ENCODE measurements at regions not wholly inside any gene's neighbourhood (a gene's known extent, or its start where the extent isn't known, plus 50 kb on each side); places are given as distances from the start of the nearest gene placed in this dataset.

DNA sequence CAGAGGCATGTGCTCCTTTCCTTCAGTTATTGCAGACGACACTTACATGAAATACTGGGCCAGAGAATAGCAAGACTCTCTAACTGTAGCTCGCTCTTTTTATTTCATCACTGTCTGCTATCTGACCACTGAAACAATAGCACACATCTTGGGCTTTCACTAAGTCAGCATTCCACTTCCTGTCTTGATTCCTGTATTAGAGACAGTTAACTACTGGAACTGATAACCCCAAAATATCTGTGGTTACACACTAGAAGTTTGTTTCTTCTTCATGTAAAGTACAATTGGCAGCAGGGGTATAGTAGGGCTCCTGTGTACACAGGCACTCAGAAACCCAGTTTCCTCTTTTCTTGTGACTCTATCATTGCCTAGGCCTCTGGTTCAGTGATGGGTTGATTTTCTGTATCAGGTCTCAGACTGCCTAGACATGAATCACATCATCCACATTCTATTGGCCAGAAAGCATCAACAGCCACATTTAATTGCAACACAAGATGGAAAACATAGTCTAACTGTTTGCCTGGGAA lies 230.2 kb upstream of the CD96 start:
- no peak for DNase-seq (ENCODE audit: low read depth in 4 of 4, low spot score in 1 of 4)

DNA sequence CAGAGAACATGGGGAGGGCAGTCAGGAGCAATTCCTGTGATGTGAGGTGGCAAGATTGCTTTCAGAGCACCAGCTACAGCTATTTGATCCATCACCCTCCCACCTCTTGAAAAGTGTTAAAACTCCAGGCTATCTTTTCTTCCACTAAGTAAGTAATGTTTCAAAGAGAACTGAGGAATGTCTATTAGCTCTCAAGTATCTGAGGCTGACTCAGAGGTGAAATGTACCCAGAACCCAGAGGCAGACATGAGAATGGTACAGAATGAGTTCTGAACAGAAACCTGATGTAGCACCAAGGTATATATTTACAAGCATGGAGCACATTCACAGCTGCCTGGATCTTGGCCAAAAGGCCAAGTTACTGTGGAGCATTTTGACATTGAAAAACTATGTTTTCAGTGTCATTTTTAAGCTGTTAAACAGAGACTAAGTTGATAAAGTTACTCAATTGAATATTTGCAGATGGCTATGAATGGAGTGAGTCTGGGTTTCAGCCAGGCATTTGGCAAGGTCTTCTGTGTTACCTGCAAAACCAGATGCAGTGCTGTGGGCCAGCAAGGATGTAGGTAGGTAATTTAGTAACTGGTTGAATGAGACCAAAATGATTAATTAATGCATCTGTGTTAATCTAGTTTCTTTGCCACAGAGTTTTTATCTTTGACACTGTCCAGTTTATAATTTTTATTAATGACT lies 227.7 kb upstream of the CD96 start:
- DNase-seq (ENCODE audit: low read depth in 4 of 4, low spot score in 1 of 4): no peak

DNA sequence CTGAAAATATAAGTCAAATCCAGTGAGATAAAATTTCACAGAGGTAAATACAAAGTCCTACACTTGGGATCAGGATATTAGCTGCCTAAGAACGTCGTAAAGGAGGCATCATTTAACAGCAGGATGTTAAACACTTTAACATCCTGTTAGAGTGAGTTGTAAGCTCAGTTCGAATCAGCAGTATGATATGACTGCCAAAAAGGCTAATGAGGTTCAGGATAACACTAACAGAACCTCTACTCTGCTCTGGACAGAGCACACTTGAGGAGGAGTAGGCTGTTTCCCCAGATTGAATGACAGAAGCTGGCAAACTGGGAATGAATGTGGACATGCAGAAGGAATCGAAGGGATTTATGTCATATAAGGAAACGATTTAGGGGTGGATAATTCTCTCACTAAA lies 227.1 kb upstream of the CD96 start:
- DNase-seq (ENCODE audit: low read depth in 4 of 4, low spot score in 1 of 4): no peak

DNA sequence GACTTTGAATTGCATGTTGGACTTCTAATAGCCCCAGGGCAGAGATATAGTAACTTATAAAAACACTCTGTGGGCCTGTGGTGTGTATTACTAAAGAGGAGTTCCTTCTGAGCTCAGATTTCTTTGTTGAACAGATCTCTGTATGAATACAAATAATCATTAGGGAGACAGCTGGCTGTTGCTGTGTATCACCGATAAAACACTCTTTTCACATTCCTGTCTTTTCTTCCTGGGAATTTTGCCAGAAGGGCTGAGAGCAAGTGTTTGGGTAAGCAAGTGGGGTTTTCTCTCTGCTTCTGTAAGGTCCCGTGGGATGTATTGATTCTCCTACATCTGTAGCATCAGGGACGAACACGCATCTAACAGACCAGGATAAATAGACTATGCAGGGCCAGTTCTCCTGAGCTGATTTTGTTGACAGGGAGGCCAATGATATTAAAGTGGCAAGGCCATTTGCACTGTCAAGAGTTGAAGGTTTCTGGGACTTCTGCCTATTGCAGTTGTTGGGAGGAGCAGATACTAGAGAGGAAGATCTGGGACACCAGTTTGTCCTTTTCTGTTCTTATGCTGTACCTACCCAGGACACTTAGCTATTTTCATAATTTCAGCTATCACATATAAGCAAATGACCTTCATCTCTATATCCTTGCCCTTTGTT lies 225.9 kb upstream of the CD96 start:
- no peak for DNase-seq (ENCODE audit: low read depth in 4 of 4, low spot score in 1 of 4)

GRCh38 chr3:111318289-111318688 lies 223.7 kb upstream of the CD96 start:
- no peak for DNase-seq (ENCODE audit: low read depth in 4 of 4, low spot score in 1 of 4)

DNA sequence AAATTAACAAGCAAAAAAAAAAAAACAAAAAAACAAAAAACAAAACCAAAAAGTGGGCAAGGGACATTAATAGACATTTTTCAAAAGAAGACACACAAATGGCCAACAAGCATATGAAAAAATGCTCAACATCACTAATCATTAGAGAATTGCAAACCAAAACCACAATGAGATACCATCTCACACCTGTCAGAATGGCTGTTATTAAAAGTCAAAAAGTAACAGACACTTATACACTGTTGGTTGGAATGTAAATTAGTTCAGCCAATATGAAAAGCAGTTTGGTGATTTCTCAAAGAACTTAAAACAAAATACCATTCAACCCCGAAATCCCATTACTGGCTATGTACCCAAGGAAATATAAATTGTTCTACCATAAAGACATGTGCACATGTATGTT lies 222.4 kb upstream of the CD96 start:
- no peak for DNase-seq (ENCODE audit: low read depth in 4 of 4, low spot score in 1 of 4)

- DNase-seq (ENCODE audit: low read depth in 4 of 4, low spot score in 1 of 4): no peak
Measured at GRCh38 chr3:111321786-111322185, 220.2 kb upstream of the CD96 start.

DNA sequence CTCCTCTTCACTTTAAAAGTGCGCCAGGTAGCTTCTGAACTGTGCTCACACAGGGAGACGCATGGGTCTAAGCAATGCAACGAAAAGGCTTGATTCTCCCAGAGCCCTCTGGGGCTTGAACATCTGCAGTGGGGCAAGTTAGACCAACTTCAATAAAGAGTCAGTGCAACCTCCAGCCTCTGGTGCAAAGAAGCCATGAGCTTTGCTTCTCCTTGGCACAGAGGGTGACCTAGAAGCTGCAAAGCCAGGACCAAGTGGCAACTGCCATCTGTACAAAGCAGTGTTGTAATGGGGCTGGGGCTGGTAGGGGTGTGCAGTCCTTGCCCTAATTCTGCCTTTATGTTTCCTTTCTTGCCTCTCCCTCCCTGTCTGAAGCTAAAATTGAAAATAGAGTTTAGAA lies 219.0 kb upstream of the CD96 start:
- DNase-seq (ENCODE audit: low read depth in 4 of 4, low spot score in 1 of 4): no peak

- no peak for DNase-seq (ENCODE audit: low read depth in 4 of 4, low spot score in 1 of 4)
Measured at GRCh38 chr3:111324151-111324550, 217.8 kb upstream of the CD96 start.

GRCh38 chr3:111324645-111325044 lies 217.4 kb upstream of the CD96 start:
- no peak for DNase-seq (ENCODE audit: low read depth in 4 of 4, low spot score in 1 of 4)

DNA sequence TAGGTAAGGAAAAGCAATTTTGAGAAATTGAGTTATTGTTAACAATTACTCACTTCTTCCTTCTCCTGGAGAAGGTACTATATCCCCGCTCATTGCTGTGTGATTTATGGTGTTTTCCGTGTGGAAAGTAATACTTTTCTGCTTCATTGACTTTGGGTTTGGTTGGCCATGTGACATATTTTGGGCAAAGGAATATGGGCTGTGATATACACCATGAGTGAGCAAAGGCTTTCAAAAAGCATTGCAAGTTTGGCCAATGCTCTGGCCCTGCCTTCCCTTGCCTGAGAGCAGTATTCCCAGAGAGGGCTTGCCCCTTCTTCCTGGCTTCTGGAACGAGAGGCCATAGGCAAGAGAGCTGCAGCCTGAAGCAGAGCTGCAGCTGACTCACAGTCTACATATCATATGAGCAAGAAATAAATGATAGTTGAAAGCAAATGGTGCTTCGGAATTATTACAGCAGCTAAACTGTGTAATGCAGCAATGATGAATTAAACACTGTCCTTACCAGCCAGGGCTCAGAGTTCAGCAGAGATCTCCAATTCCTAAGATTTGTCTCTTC lies 216.8 kb upstream of the CD96 start:
- no peak for DNase-seq (ENCODE audit: low read depth in 4 of 4, low spot score in 1 of 4)

DNA sequence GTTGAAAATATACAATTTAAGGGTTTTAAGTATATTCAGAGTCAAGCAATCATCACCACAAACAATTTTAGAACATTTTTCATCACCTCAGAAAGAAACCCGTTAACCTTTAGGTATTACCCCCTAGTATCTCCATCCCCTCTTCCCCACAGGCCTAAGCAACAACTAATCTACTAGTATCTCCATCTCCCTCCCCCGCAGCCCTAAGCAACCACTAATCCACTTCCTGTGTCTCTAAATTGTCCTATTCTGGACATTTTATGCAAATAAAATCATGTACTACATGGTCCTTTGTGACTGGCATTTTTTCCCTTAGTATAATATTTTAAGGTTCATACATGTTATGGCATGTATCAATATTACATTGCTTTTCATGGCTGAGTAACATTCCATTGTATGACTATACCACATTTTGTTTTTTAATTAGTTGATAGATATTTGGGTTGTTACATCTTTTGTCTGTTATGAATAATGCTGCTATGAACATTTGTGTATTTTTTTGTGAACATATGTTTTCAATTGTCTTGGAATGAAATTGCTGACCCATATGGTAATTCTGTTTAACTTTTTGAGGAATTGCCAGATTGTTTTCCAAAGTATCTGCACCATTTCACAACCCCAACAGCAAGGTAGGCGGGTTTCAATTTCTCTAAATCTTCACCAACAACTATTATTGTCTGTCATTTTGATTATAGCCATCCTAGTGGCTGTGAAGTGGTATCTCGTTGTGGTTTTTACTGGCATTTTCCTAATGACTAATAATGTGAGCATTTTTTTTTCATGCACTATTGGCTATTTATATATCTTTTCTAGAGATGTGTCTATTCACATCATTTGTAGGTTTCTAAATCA lies 215.6 kb upstream of the CD96 start:
- DNase-seq (ENCODE audit: low read depth in 4 of 4, low spot score in 1 of 4): no peak

DNA sequence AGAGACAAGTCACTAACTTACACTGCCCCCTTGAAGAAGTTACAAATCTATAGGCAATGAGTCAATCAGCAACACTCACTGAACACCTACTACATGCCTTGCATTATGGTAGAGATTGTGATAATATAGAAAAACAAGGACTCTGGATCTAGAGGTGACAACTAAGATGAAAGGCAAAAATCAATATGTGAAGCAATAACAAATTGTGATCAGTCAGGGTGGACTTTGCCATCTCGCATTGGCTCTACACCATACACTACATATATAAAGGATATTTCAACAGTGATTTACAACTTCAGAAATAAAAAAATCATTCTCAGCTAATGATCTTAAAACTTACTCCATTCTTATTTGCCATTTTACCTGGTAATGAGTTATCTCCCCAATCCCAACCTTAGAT lies 210.7 kb upstream of the CD96 start:
- DNase-seq (ENCODE audit: low read depth in 4 of 4, low spot score in 1 of 4): no peak

DNA sequence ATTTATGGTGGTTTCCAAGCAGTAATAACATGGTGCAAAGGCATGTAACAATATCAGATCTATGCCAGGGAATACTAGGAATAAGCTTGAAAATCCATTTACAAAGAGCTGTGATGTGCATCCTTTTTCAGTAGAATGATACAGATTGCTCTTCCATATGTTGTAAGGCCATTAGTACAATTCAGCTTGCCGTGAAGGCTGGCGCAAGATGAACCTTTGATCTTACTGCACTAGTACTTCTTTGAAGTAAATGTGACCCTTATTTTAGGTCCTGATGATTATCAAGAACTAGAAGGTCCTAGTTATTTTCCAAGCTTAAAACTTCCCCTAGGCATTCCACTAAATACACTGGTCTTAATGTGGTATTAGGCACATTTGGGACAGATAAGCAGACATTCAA lies 210.1 kb upstream of the CD96 start:
- DNase-seq (ENCODE audit: low read depth in 4 of 4, low spot score in 1 of 4): no peak

- no peak for DNase-seq (ENCODE audit: low read depth in 4 of 4, low spot score in 1 of 4)
Measured at GRCh38 chr3:111332488-111333080, 209.4 kb upstream of the CD96 start.

- DNase-seq (ENCODE audit: low read depth in 4 of 4, low spot score in 1 of 4): no peak
Measured at GRCh38 chr3:111333642-111334041, 208.4 kb upstream of the CD96 start.

- no peak for DNase-seq (ENCODE audit: low read depth in 4 of 4, low spot score in 1 of 4)
Measured at GRCh38 chr3:111335512-111336303, 206.3 kb upstream of the CD96 start.

GRCh38 chr3:111336511-111336910 lies 205.5 kb upstream of the CD96 start:
- no peak for DNase-seq (ENCODE audit: low read depth in 4 of 4, low spot score in 1 of 4)

DNA sequence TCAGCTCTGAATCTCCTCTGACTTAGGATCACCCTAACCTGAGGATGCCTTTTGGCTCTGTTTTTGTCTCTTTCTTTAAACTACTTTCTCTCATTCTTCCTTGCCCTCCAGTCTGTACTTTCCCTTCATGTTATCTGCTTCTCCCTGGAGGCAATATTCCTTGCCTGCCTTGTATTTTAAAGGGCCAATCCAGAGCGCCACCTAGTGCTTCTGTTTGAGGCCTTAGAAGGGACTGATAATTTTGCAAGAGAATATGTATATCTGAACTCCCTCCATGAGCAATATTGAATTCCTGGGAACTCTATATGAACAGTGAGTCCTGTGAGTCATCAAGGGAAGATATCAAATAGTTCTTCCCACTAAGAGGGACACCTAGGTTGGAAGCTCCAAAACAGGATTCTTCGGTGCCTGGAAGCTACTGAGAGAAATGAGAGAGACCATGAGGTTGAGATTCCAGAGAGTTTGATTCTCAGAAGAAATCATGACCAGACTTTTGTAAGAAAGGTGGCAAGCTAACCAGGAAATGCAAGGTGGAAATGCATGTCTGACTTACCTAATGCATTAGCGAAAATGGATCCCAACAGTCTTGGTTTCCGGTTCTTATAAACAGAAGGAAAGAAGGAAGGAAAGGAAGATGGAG lies 203.8 kb upstream of the CD96 start:
- DNase-seq (ENCODE audit: low read depth in 4 of 4, low spot score in 1 of 4): peak in 2 of 4 experiments; percentile 17 to 30

- no peak for DNase-seq (ENCODE audit: low read depth in 4 of 4, low spot score in 1 of 4)
Measured at GRCh38 chr3:111339017-111339416, 203.0 kb upstream of the CD96 start.
